Kidney (tissue), 13 donors: ENCODE measurements at regions not wholly inside any gene's neighbourhood (a gene's known extent, or its start where the extent isn't known, plus 50 kb on each side); places are given as distances from the start of the nearest gene placed in this dataset.

Experiments
- DNase-seq, 5 donors: peaks; one replicate each; pipeline ENCODE4 v3.0.0-alpha.2; 2013 to 2020
- FAIRE-seq: peaks from 2 replicates; lab custom pipeline; 2012; peaks lifted over from hg19 to GRCh38; lab: Jason Lieb, UNC
- H3K27ac ChIP-seq, 2 donors: one replicate each; pipeline ENCODE4 v1.7.0; 2013; ENCODE audit warnings: low read depth in 2 of 2, low read length in 2 of 2, inconsistent platforms in 1 of 2
- H3K27me3 ChIP-seq: one replicate; pipeline ENCODE4 v1.7.1; 2013; ENCODE audit warnings: low read length, inconsistent platforms; ENCODE audit not compliant: control insufficient read depth, insufficient read depth
- H3K36me3 ChIP-seq, 3 donors: one replicate each; pipeline versions ENCODE4 v1.7.0 to v1.7.1; 2013; ENCODE audit warnings: low read length in 3 of 3, control low read depth in 1 of 3, inconsistent platforms in 1 of 3; ENCODE audit not compliant: insufficient read depth in 3 of 3, control insufficient read depth in 2 of 3
- H3K4me1 ChIP-seq, 3 donors: one replicate each; pipeline versions ENCODE4 v1.7.0 to v1.7.1; 2013; ENCODE audit warnings: low read length in 3 of 3, inconsistent platforms in 1 of 3, low read depth in 1 of 3; ENCODE audit not compliant: control insufficient read depth in 2 of 3, insufficient read depth in 2 of 3
- H3K4me3 ChIP-seq, 3 donors: one replicate each; pipeline versions ENCODE4 v1.7.0 to v1.8.1; 2013; ENCODE audit warnings: low read length in 3 of 3, control low read depth in 1 of 3, inconsistent platforms in 1 of 3
- H3K9ac ChIP-seq, 3 donors: one replicate each; pipeline versions ENCODE4 v1.7.0 to v1.7.1; 2013; ENCODE audit warnings: low read length in 3 of 3, control low read depth in 1 of 3, inconsistent platforms in 1 of 3
- H3K9me3 ChIP-seq, 3 donors: one replicate each; pipeline versions ENCODE4 v1.7.0 to v1.7.1; 2013; ENCODE audit warnings: low read length in 3 of 3, control low read depth in 1 of 3, inconsistent platforms in 1 of 3; ENCODE audit not compliant: control insufficient read depth in 2 of 3, insufficient read depth in 1 of 3
- CTCF ChIP-seq: IDR thresholded peaks from 3 replicates; pipeline ENCODE4 v1.5.1; 2012; ENCODE audit warnings: mild to moderate bottlenecking, moderate library complexity, borderline replicate concordance; ENCODE audit not compliant: insufficient read depth; ENCODE audit errors: extremely low read depth
- intact Hi-C: fragments of 100-400 bp; cut with DNase I; formaldehyde crosslinking; loops from one replicate; pipeline ENCODE4 v1.11.1; 2022
- donor health status: control.
- donor health status: control.
- donor health status: control.
- donor health status: control.
- donor health status: control.
- donor health status: DM: yes; HTN: yes; CAD: no.
- donor health status: Normal renal cell carcinoma (clear cell type).

DNA sequence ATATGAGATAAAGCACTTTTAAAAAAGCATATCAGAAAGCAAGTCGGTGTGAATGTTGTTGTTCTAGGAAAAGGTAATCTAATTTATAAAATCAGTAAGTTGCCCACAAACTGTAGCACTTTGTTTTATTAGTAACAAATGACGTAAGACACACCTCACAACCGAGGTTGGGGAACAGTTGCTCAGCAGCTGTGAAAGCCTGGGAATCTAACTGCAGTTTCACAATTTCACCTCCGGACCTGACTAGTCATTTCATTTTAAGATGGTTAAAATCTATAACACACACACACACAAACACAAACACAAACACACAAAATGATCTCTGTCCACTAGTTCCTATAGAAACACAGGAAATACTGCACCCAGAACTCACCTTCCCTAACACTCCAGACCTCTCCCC is 406.7 kb upstream of the NR2F2 start:
- Histone ChIP-seq H3K9ac (no peak overlapping the region), H3K4me1 (no peaks in the 10 kb centered on the region), H3K36me3 (no peaks in the 10 kb centered on the region), H3K27ac (no peak overlapping the region), H3K4me3 (no peak overlapping the region), H3K27me3 (no peaks in the 10 kb centered on the region), H3K9me3 (no peaks in the 10 kb centered on the region)
- FAIRE-seq (no peak), DNase-seq (no peak)
- TF ChIP-seq CTCF = no peak
- intact Hi-C loops = no loop called here

DNA sequence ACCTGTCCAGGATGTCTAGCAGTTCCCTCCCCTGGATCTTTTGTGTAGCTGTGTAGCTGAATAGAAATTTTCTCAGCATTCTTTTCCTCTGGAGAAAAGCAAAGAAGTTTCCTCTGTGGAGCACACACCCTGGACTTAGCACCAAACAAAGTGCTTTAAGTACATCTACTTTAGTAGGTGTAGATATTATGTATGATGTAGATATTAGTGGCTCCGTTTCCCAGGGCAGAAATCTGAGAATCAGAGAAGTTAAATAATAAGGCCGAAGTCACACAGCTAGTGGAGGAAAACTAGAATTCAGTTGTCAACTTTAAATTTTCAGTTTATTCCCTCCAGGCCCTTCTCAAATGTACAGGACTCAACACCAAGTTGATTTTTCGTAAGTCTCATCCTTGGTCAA is 401.7 kb upstream of the NR2F2 start:
- Histone ChIP-seq H3K9ac (no peak overlapping the region), H3K27ac (no peak overlapping the region), H3K27me3 (no peaks in the 10 kb centered on the region), H3K4me3 (no peak overlapping the region), H3K36me3 (no peaks in the 10 kb centered on the region), H3K4me1 (no peaks in the 10 kb centered on the region), H3K9me3 (no peaks in the 10 kb centered on the region)
- intact Hi-C loops = no loop called here
- TF ChIP-seq CTCF = no peak
- DNase-seq (no peak), FAIRE-seq (no peak)

DNA sequence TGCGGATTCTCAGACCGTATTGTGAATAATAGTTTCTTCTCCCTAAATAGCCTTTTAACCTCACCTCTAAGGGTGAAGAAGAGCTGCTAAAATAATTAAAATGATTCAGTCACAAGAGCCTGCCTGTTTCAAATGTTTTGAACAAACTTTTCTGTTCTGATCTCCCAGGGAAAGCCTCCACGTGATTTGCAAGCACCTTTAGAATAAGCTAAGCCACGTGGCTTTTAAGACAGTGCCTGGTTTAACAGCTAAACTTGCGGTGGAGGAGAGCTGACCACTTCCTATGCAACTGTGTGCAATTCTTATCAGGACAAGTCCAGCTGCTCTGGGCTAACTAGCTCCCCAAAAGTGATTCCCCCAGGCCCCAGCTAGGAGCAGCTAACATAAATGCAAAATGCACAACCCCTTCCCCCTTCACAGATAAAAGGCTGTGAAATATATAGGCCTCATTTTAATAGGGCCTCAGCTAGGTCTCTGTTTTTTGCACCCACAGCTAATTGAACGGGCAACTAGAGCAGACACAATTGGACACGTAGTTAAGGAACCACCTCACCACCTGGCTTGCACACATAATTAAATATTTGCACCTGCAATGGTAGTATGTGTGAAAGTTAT is 401.2 kb upstream of the NR2F2 start:
- H3K4me1 ChIP-seq = no peaks in the 10 kb centered on the region
- H3K27ac ChIP-seq = no peak overlapping the region
- no peak for DNase-seq
- FAIRE-seq = no peak
- TF ChIP-seq CTCF = no peak
- H3K4me3 ChIP-seq = no peak overlapping the region
- intact Hi-C loops = no loop called here
- no peaks in the 10 kb centered on the region for H3K27me3 ChIP-seq
- no peaks in the 10 kb centered on the region for H3K36me3 ChIP-seq
- no peak overlapping the region for H3K9ac ChIP-seq
- no peaks in the 10 kb centered on the region for H3K9me3 ChIP-seq
